DMS79 (cell line): ENCODE measurements at regions not wholly inside any gene's neighbourhood (a gene's known extent, or its start where the extent isn't known, plus 50 kb on each side); places are given as distances from the start of the nearest gene placed in this dataset.

Experiments
- DNase-seq: peaks from one replicate; lab custom pipeline; 2025; lab: John Stamatoyannopoulos, UW

GRCh38 chr22:49155039-49155769 is 672.5 kb downstream of the BRD1 start:
- DNase-seq: no peak

GRCh38 chr22:49154433-49154832 is 673.2 kb downstream of the BRD1 start:
- DNase-seq: no peak

- no peak for DNase-seq
Observed at GRCh38 chr22:49153921-49154320, 673.8 kb downstream of the BRD1 start.

- no peak for DNase-seq
Observed at GRCh38 chr22:49152939-49153770, 674.5 kb downstream of the BRD1 start.

GRCh38 chr22:49152127-49152938 is 675.3 kb downstream of the BRD1 start:
- no peak for DNase-seq

- no peak for DNase-seq
Observed at GRCh38 chr22:49151256-49152126, 676.2 kb downstream of the BRD1 start.

GRCh38 chr22:49150801-49151221 is 676.9 kb downstream of the BRD1 start:
- DNase-seq: no peak

GRCh38 chr22:49149721-49150608 is 677.7 kb downstream of the BRD1 start:
- no peak for DNase-seq

GRCh38 chr22:49148895-49149418 is 678.7 kb downstream of the BRD1 start:
- no peak for DNase-seq

- no peak for DNase-seq
Observed at GRCh38 chr22:49147617-49148175, 680.0 kb downstream of the BRD1 start.

GRCh38 chr22:49147171-49147570 is 680.5 kb downstream of the BRD1 start:
- DNase-seq: no peak

- no peak for DNase-seq
Observed at GRCh38 chr22:49146511-49146910, 681.2 kb downstream of the BRD1 start.

GRCh38 chr22:49143812-49144211 is 683.9 kb downstream of the BRD1 start:
- DNase-seq: no peak

GRCh38 chr22:49142891-49143290 is 684.8 kb downstream of the BRD1 start:
- DNase-seq: no peak

GRCh38 chr22:49142296-49142695 is 685.4 kb downstream of the BRD1 start:
- DNase-seq: no peak

- DNase-seq: no peak
Observed at GRCh38 chr22:49141761-49142160, 685.9 kb downstream of the BRD1 start.

- no peak for DNase-seq
Observed at GRCh38 chr22:49140911-49141665, 686.6 kb downstream of the BRD1 start.

- no peak for DNase-seq
Observed at GRCh38 chr22:49139492-49140151, 688.1 kb downstream of the BRD1 start.
